GM12878 (cell line): ENCODE measurements at regions not wholly inside any gene's neighbourhood (a gene's known extent, or its start where the extent isn't known, plus 50 kb on each side); places are given as distances from the start of the nearest gene placed in this dataset.

ENCODE experiments used
- ATAC-seq: fragments of 200-7000 bp; cut with Tn5 transposase; 3 replicates; pipeline ENCODE4 v1.9.1; 2020; ENCODE audit warnings: mild to moderate bottlenecking, moderate library complexity
- BruUV-seq: library from RNA; stranded (reverse); fragments of 400-500 nt; replicated peaks from 2 replicates; lab custom pipeline; 2021; lab: Mats Ljungman, UMichigan
- CTCF ChIA-PET: fragments of 300-600 bp; sonication (Branson Sonifier 250); formaldehyde crosslinking; extraction: SDS; loops from one replicate; lab custom pipeline; 2021; ENCODE audit warnings: inconsistent platforms; lab: Yijun Ruan, JAX
- POLR2A ChIA-PET: fragments of 350-600 bp; formaldehyde crosslinking; extraction: SDS; loops from one replicate; lab custom pipeline; 2021; ENCODE audit warnings: inconsistent platforms; lab: Charles Lee
- RAD21 ChIA-PET: fragments of 300-600 bp; sonication (Branson Sonifier 250); formaldehyde crosslinking; loops from one replicate; lab custom pipeline; 2023; ENCODE audit warnings: antibody characterized with exemption; ENCODE audit not compliant: unreplicated experiment; lab: Charles Lee
- SMC1A ChIA-PET: fragments of 300-600 bp; sonication (Branson Sonifier 250); formaldehyde crosslinking; loops from one replicate; lab custom pipeline; 2023; ENCODE audit not compliant: unreplicated experiment, uncharacterized antibody; lab: Charles Lee
- DNase-seq: peaks from one replicate; pipeline ENCODE4 v3.0.0-alpha.2; 2011; ENCODE audit warnings: low read depth, low spot score
- FAIRE-seq: peaks from 3 replicates; lab custom pipeline; 2011; peaks lifted over from hg19 to GRCh38; lab: Jason Lieb, UNC
- H2AFZ ChIP-seq: 2 replicates; pipeline ENCODE4 v1.6.0; 2011; ENCODE audit warnings: low read depth, low read length, control low read depth; ENCODE audit not compliant: control insufficient read depth
- H3K27ac ChIP-seq: 2 replicates; pipeline ENCODE4 v1.5.1; 2011; ENCODE audit warnings: control low read depth; ENCODE audit not compliant: control insufficient read depth, insufficient read depth
- H3K27me3 ChIP-seq, 2 experiments: replicated peaks in 1 of 2; 2 replicates each; pipeline versions ENCODE4 v1.6.0 to v1.6.1; 2011; ENCODE audit warnings: low read length in 1 of 2; ENCODE audit not compliant: control insufficient read depth in 2 of 2, insufficient read depth in 2 of 2
- H3K36me3 ChIP-seq, 2 experiments: 2 replicates each; pipeline ENCODE4 v1.5.1; 2011; ENCODE audit warnings: low read length in 1 of 2; ENCODE audit not compliant: control insufficient read depth in 2 of 2, insufficient read depth in 2 of 2
- H3K4me1 ChIP-seq: 2 replicates; pipeline ENCODE4 v1.6.1; 2011; ENCODE audit warnings: mild to moderate bottlenecking, low read length, moderate library complexity, mixed read lengths; ENCODE audit not compliant: control insufficient read depth, insufficient read depth
- H3K4me2 ChIP-seq: 2 replicates; pipeline ENCODE4 v1.6.0; 2011; ENCODE audit warnings: control low read depth; ENCODE audit not compliant: control insufficient read depth, insufficient read depth
- H3K4me3 ChIP-seq: fragments of 200-600 bp; sonication (generic); 2 replicates; pipeline ENCODE4 v1.5.1; 2016
- H3K79me2 ChIP-seq: 2 replicates; pipeline ENCODE4 v1.6.0; 2011; ENCODE audit warnings: low read length; ENCODE audit not compliant: control insufficient read depth, insufficient read depth
- H3K9ac ChIP-seq: 2 replicates; pipeline ENCODE4 v1.8.0; 2011; ENCODE audit warnings: low read length, control low read depth, mixed read lengths; ENCODE audit not compliant: control insufficient read depth, insufficient read depth
- H3K9me3 ChIP-seq: replicated peaks from 3 replicates; pipeline ENCODE4 v1.5.1; 2011; ENCODE audit warnings: mild to moderate bottlenecking, low read length; ENCODE audit not compliant: control insufficient read depth, insufficient read depth
- H4K20me1 ChIP-seq: 2 replicates; pipeline ENCODE4 v1.6.0; 2011; ENCODE audit not compliant: control insufficient read depth, insufficient read depth
- ASH2L ChIP-seq: fragments of 300-600, 200-600 bp; sonication (generic); IDR thresholded peaks from 2 replicates; pipeline ENCODE4 v1.6.1; 2017; ENCODE audit warnings: low read depth, mild to moderate bottlenecking, borderline replicate concordance
- BMI1 ChIP-seq: fragments of 450-650 bp; IDR thresholded peaks from 2 replicates; pipeline ENCODE4 v1.6.1; 2016; ENCODE audit warnings: mild to moderate bottlenecking, moderate library complexity, borderline replicate concordance
- CREB1 ChIP-seq: IDR thresholded peaks from 2 replicates; pipeline ENCODE4 v1.6.1; 2012; ENCODE audit warnings: low read depth, mild to moderate bottlenecking, inconsistent platforms
- HDAC2 ChIP-seq: fragments of 200-600 bp; sonication (generic); IDR thresholded peaks from 2 replicates; pipeline ENCODE4 v1.6.1; 2017
- IRF4 ChIP-seq: IDR thresholded peaks from 2 replicates; pipeline ENCODE4 v1.6.1; 2011; ENCODE audit warnings: low read depth, low read length
- MYB ChIP-seq: fragments of 150-350 bp; IDR thresholded peaks from 2 replicates; pipeline ENCODE4 v1.6.1; 2014; ENCODE audit warnings: mild to moderate bottlenecking, low read depth, low read length, borderline replicate concordance
- NFIC ChIP-seq: IDR thresholded peaks from 2 replicates; pipeline ENCODE4 v1.6.1; 2012; ENCODE audit warnings: low read depth, mild to moderate bottlenecking, inconsistent platforms, low read length, moderate library complexity
- NFXL1 ChIP-seq: fragments of 450-650 bp; IDR thresholded peaks from 2 replicates; pipeline ENCODE4 v1.6.1; 2017; ENCODE audit warnings: antibody characterized with exemption, mild to moderate bottlenecking, borderline replicate concordance
- NKRF ChIP-seq: fragments of 450-650 bp; conservative IDR thresholded peaks from 2 replicates; pipeline ENCODE4 v1.6.1; 2017; ENCODE audit warnings: mild to moderate bottlenecking, moderate library complexity
- PML ChIP-seq: IDR thresholded peaks from 2 replicates; pipeline ENCODE4 v1.6.1; 2012; ENCODE audit warnings: low read length, inconsistent platforms
- RUNX3 ChIP-seq: IDR thresholded peaks from 2 replicates; pipeline ENCODE4 v1.6.1; 2012; ENCODE audit warnings: low read length, inconsistent platforms
- SP1 ChIP-seq: IDR thresholded peaks from one replicate; pipeline ENCODE4 v1.6.1; 2011; ENCODE audit warnings: low read depth, low read length
- SREBF1 ChIP-seq: IDR thresholded peaks from 2 replicates; pipeline ENCODE4 v1.6.1; 2012; ENCODE audit warnings: mild to moderate bottlenecking, low read length
- SREBF2 ChIP-seq: IDR thresholded peaks from 2 replicates; pipeline ENCODE4 v1.6.1; 2012; ENCODE audit warnings: mild to moderate bottlenecking, low read length
- ZBTB40 ChIP-seq: fragments of 450-650 bp; IDR thresholded peaks from 2 replicates; pipeline ENCODE4 v1.6.1; 2016; ENCODE audit warnings: mild to moderate bottlenecking, moderate library complexity, borderline replicate concordance
- WGBS: methylation state at CpG from one replicate; pipeline ENCODE4 v1.1.6; 2016; ENCODE audit warnings: low lambda C conversion rate; ENCODE audit not compliant: insufficient replicate concordance, insufficient coverage; ENCODE audit errors: missing lambda C conversion rate; 5-methylcytosine and 5-hydroxymethylcytosine counted together
- in situ Hi-C: fragments of 300-500 bp; cut with MboI; formaldehyde crosslinking; loops from 9 replicates; pipeline ENCODE4 v1.14.3; 2018; ENCODE audit warnings: mixed read lengths
- intact Hi-C: fragments of 100-400 bp; cut with micrococcal nuclease; formaldehyde crosslinking; loops from one replicate; pipeline ENCODE4 v1.14.2; 2022; ENCODE audit not compliant: unreplicated experiment

GRCh38 chr2:138116456-138116855, 152.2 kb downstream of the HNMT start:
- 57% methylated on average over 4 of the region's 4 CpGs for WGBS
- ChIA-PET CTCF (no interaction called here), POLR2A (interaction anchor here (0.5 kb wide), 1 partner anchor 143 kb away, joined by 6 read pairs; no protein-coding TSS in a partner anchor), RAD21 (no interaction called here), SMC1A (no interaction called here)
- FAIRE-seq: no peak
- DNase-seq: no peak
- TF ChIP-seq SP1 (no peak), NFXL1 (no peak), ZBTB40 (no peak), CREB1 (no peak), IRF4 (no peak), ASH2L (no peak), NKRF (no peak), BMI1 (no peak), SREBF1 (no peak), PML (no peak), SREBF2 (no peak), MYB (no peak), NFIC (no peak), HDAC2 (no peak), RUNX3 (no peak)
- in situ Hi-C loops: no loop called here
- no peak overlapping the region for H2AFZ ChIP-seq
- no peaks in the 10 kb centered on the region for H3K79me2 ChIP-seq
- ATAC-seq: no peak
- no peak overlapping the region for H3K4me2 ChIP-seq
- no peak overlapping the region for H3K27ac ChIP-seq
- H3K27me3 ChIP-seq: no peaks in the 10 kb centered on the region
- H3K4me3 ChIP-seq: no peak overlapping the region
- H3K4me1 ChIP-seq: no peaks in the 10 kb centered on the region
- no peaks in the 10 kb centered on the region for H3K9me3 ChIP-seq
- no peak overlapping the region for H3K9ac ChIP-seq
- no peaks in the 10 kb centered on the region for H4K20me1 ChIP-seq
- no TSS peak for BruUV-seq
- intact Hi-C loops: no loop called here
- H3K36me3 ChIP-seq: no peaks in the 10 kb centered on the region
